H9 (cell line): ENCODE measurements at regions not wholly inside any gene's neighbourhood (a gene's known extent, or its start where the extent isn't known, plus 50 kb on each side); places are given as distances from the start of the nearest gene placed in this dataset.

Experiments
- DNase-seq: peaks from one replicate; pipeline ENCODE4 v3.0.0-alpha.2; 2017
- H2AFZ ChIP-seq: one replicate; pipeline ENCODE4 v1.6.1; 2013; ENCODE audit warnings: mild to moderate bottlenecking, low read length, control low read depth, moderate library complexity
- H2AK5ac ChIP-seq: 2 replicates; pipeline ENCODE4 v1.6.1; 2013; ENCODE audit warnings: low read length, control low read depth, mixed read lengths; ENCODE audit not compliant: insufficient read length
- H2BK120ac ChIP-seq: one replicate; pipeline ENCODE4 v1.6.1; 2013; ENCODE audit warnings: low read depth, mild to moderate bottlenecking, low read length, control low read depth, inconsistent platforms; ENCODE audit not compliant: poor library complexity, severe bottlenecking
- H2BK12ac ChIP-seq: 2 replicates; pipeline ENCODE4 v1.6.1; 2013; ENCODE audit warnings: low read length, control low read depth, mixed read lengths, low read depth; ENCODE audit not compliant: insufficient read length
- H2BK15ac ChIP-seq: 2 replicates; pipeline ENCODE4 v1.6.1; 2013; ENCODE audit warnings: low read depth, low read length, control low read depth
- H2BK20ac ChIP-seq: one replicate; pipeline ENCODE4 v1.6.1; 2013; ENCODE audit warnings: low read depth, mild to moderate bottlenecking, low read length, control low read depth, inconsistent platforms; ENCODE audit not compliant: poor library complexity, severe bottlenecking
- H2BK5ac ChIP-seq: 2 replicates; pipeline ENCODE4 v1.6.1; 2013; ENCODE audit warnings: low read length, control low read depth, mixed read lengths; ENCODE audit not compliant: insufficient read length
- H3K14ac ChIP-seq: 2 replicates; pipeline ENCODE4 v1.6.1; 2013; ENCODE audit warnings: low read length, control low read depth; ENCODE audit not compliant: insufficient read depth
- H3K18ac ChIP-seq: 2 replicates; pipeline ENCODE4 v1.6.1; 2013; ENCODE audit warnings: low read depth, mild to moderate bottlenecking, mixed read lengths, low read length, control low read depth; ENCODE audit not compliant: insufficient read length
- H3K23ac ChIP-seq: 2 replicates; pipeline ENCODE4 v1.6.1; 2013; ENCODE audit warnings: low read length, control low read depth, mixed read lengths, low read depth; ENCODE audit not compliant: insufficient read length
- H3K23me2 ChIP-seq: 2 replicates; pipeline ENCODE4 v1.6.1; 2013; ENCODE audit warnings: low read depth, mild to moderate bottlenecking, mixed read lengths, low read length, control low read depth; ENCODE audit not compliant: insufficient read length, poor library complexity, severe bottlenecking
- H3K27ac ChIP-seq: 2 replicates; pipeline ENCODE4 v1.5.1; 2013; ENCODE audit warnings: low read length, control low read depth, mixed read lengths, low read depth; ENCODE audit not compliant: insufficient read length
- H3K27me3 ChIP-seq: 2 replicates; pipeline ENCODE4 v1.6.1; 2013; ENCODE audit warnings: low read length, control low read depth, inconsistent platforms; ENCODE audit not compliant: insufficient read depth
- H3K4ac ChIP-seq: 2 replicates; pipeline ENCODE4 v1.6.1; 2013; ENCODE audit warnings: low read depth, mild to moderate bottlenecking, control low read depth, inconsistent platforms, low read length, moderate library complexity
- H3K4me1 ChIP-seq: 2 replicates; pipeline ENCODE4 v1.6.1; 2013; ENCODE audit warnings: low read length, control low read depth, inconsistent platforms; ENCODE audit not compliant: insufficient read depth
- H3K4me2 ChIP-seq: 2 replicates; pipeline ENCODE4 v1.6.1; 2013; ENCODE audit warnings: low read length, control low read depth, mixed read lengths; ENCODE audit not compliant: insufficient read length, insufficient read depth
- H3K56ac ChIP-seq: 2 replicates; pipeline ENCODE4 v1.6.1; 2013; ENCODE audit warnings: low read depth, mild to moderate bottlenecking, mixed read lengths, low read length, control low read depth; ENCODE audit not compliant: insufficient read length
- H3K79me1 ChIP-seq: 2 replicates; pipeline ENCODE4 v1.6.1; 2013; ENCODE audit warnings: low read depth, mild to moderate bottlenecking, moderate library complexity, low read length, control low read depth, inconsistent platforms; ENCODE audit not compliant: insufficient read depth, poor library complexity, severe bottlenecking
- H3K79me2 ChIP-seq: 2 replicates; pipeline ENCODE4 v1.6.1; 2013; ENCODE audit warnings: low read length, control low read depth, inconsistent platforms; ENCODE audit not compliant: insufficient read depth
- H3K9ac ChIP-seq: 2 replicates; pipeline ENCODE4 v1.6.1; 2013; ENCODE audit warnings: low read length, control low read depth, mixed read lengths; ENCODE audit not compliant: insufficient read length; ENCODE audit errors: extremely low read depth
- H3K9me3 ChIP-seq: one replicate; pipeline ENCODE4 v1.6.1; 2013; ENCODE audit warnings: low read depth, low read length, inconsistent platforms; ENCODE audit not compliant: control insufficient read depth
- H3T11ph ChIP-seq: one replicate; pipeline ENCODE4 v1.6.1; 2013; ENCODE audit warnings: mild to moderate bottlenecking, low read length, control low read depth, inconsistent platforms
- H4K20me1 ChIP-seq: one replicate; pipeline ENCODE4 v1.6.1; 2013; ENCODE audit not compliant: control insufficient read depth, insufficient read length, insufficient read depth
- H4K5ac ChIP-seq: 2 replicates; pipeline ENCODE4 v1.6.1; 2013; ENCODE audit warnings: low read depth, mild to moderate bottlenecking, mixed read lengths, low read length, control low read depth; ENCODE audit not compliant: insufficient read length
- H4K8ac ChIP-seq: replicated peaks from 2 replicates; pipeline ENCODE4 v1.6.1; 2013; ENCODE audit warnings: low read length, control low read depth, mixed read lengths, low read depth; ENCODE audit not compliant: insufficient read length
- H4K91ac ChIP-seq: 2 replicates; pipeline ENCODE4 v1.6.1; 2013; ENCODE audit warnings: low read depth, mild to moderate bottlenecking, moderate library complexity, mixed read lengths, low read length, control low read depth; ENCODE audit not compliant: insufficient read length
- H3K27ac Mint-ChIP-seq, 3 experiments: 2 replicates in 2 of 3; 3 replicates in 1 of 3; pipeline ENCODE4 v1.8.0; 2020 to 2021; ENCODE audit warnings: mixed read lengths in 3 of 3, mild to moderate bottlenecking in 1 of 3, moderate library complexity in 1 of 3
- H3K27me3 Mint-ChIP-seq: 2 replicates; pipeline ENCODE4 v1.8.0; 2021; ENCODE audit warnings: low read depth, mild to moderate bottlenecking, moderate library complexity, mixed read lengths
- H3K36me3 Mint-ChIP-seq, 3 experiments: 2 replicates in 2 of 3; 3 replicates in 1 of 3; pipeline ENCODE4 v1.8.0; 2020 to 2021; ENCODE audit warnings: low read depth in 3 of 3, mixed read lengths in 3 of 3; ENCODE audit not compliant: insufficient read depth in 1 of 3
- H3K4me1 Mint-ChIP-seq, 2 experiments: 2 replicates each; pipeline ENCODE4 v1.8.0; 2020; ENCODE audit warnings: mixed read lengths in 2 of 2
- H3K4me3 Mint-ChIP-seq, 2 experiments: 2 replicates in 1 of 2; 3 replicates in 1 of 2; pipeline ENCODE4 v1.8.0; 2020 to 2021; ENCODE audit warnings: mild to moderate bottlenecking in 2 of 2, mixed read lengths in 2 of 2, moderate library complexity in 1 of 2
- H3K9me3 Mint-ChIP-seq, 2 experiments: 2 replicates in 1 of 2; 3 replicates in 1 of 2; pipeline ENCODE4 v1.8.0; 2020; ENCODE audit warnings: mild to moderate bottlenecking in 2 of 2, mixed read lengths in 2 of 2, moderate library complexity in 1 of 2
- WGBS: extraction: QIAGEN DNeasy Blood & Tissue Kit; methylation state at CpG from one replicate; pipeline ENCODE4 v1.1.7; 2013; ENCODE audit warnings: missing lambda C conversion rate, low lambda C conversion rate, mixed read lengths; ENCODE audit not compliant: insufficient read length; ENCODE audit errors: extremely low coverage; 5-methylcytosine and 5-hydroxymethylcytosine counted together
- TF ChIP-seq, protein P1 (sequence below): fragments of 200-600 bp; sonication (generic); conservative IDR thresholded peaks from 3 replicates; pipeline ENCODE4 v1.8.0; 2021; ENCODE audit warnings: antibody characterized with exemption, mild to moderate bottlenecking

DNA sequence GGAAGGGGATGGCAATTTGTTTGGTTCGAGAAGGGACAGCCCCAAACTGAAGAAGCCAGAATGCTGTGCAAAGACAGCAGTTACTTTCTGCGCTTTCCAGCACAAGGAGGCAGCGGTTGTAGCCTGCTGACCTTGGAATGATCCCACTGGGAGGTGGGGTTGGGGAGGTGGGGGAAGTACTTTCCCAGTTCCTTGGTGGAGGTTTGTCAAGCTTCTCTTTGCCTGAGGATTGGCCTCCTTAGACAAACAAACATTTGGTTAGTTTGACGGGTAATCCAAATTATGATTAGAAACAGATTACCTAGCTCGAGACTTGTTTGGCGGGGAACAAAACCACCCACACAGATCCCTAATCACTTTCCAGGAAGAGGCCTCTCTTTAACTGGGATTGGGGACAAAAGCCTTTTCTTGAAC is 79.1 kb upstream of the EGLN3 start:
- WGBS: no CpG with 5 or more reads among the region's 6 CpGs
- H3K4me1 ChIP-seq: peaks cover 3% of the 10 kb centered on the region; the same call in 1 of the 2 replicates
- H3T11ph ChIP-seq: no peak overlapping the region
- H2BK120ac ChIP-seq: no peak overlapping the region
- H3K27me3 ChIP-seq: no peaks in the 10 kb centered on the region
- H3K14ac ChIP-seq: no peak overlapping the region
- H3K23me2 ChIP-seq: no peaks in the 10 kb centered on the region
- H2BK20ac ChIP-seq: no peak overlapping the region
- no peak overlapping the region for H2AFZ ChIP-seq
- H3K9me3 ChIP-seq: no peaks in the 10 kb centered on the region
- H2BK5ac ChIP-seq: no peak overlapping the region
- H3K9me3 Mint-ChIP-seq: peaks cover 0 to 5% of the 10 kb centered on the region in 2 experiments; a peak in 2 of 5 replicates
- peaks cover 3 to 18% of the 10 kb centered on the region in 2 experiments for H3K4me1 Mint-ChIP-seq
- H3K18ac ChIP-seq: no peak overlapping the region
- no peak overlapping the region for H2AK5ac ChIP-seq
- no peak overlapping the region for H3K4me3 Mint-ChIP-seq
- no peaks in the 10 kb centered on the region for H3K79me1 ChIP-seq
- peak; percentile 36 for DNase-seq
- H3K36me3 Mint-ChIP-seq: peaks cover 0 to 3% (median 0%) of the 10 kb centered on the region in 3 experiments; a peak in 2 of 7 replicates
- no peak overlapping the region for H4K5ac ChIP-seq
- TF ChIP-seq, protein P1, sequence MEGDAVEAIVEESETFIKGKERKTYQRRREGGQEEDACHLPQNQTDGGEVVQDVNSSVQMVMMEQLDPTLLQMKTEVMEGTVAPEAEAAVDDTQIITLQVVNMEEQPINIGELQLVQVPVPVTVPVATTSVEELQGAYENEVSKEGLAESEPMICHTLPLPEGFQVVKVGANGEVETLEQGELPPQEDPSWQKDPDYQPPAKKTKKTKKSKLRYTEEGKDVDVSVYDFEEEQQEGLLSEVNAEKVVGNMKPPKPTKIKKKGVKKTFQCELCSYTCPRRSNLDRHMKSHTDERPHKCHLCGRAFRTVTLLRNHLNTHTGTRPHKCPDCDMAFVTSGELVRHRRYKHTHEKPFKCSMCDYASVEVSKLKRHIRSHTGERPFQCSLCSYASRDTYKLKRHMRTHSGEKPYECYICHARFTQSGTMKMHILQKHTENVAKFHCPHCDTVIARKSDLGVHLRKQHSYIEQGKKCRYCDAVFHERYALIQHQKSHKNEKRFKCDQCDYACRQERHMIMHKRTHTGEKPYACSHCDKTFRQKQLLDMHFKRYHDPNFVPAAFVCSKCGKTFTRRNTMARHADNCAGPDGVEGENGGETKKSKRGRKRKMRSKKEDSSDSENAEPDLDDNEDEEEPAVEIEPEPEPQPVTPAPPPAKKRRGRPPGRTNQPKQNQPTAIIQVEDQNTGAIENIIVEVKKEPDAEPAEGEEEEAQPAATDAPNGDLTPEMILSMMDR: no peak
- no peak overlapping the region for H3K27ac ChIP-seq
- H2BK15ac ChIP-seq: no peak overlapping the region
- no peak overlapping the region for H3K56ac ChIP-seq
- H3K9ac ChIP-seq: no peak overlapping the region
- H3K23ac ChIP-seq: no peak overlapping the region
- no peaks in the 10 kb centered on the region for H4K20me1 ChIP-seq
- no peak overlapping the region for H2BK12ac ChIP-seq
- H3K27me3 Mint-ChIP-seq: no peaks in the 10 kb centered on the region; the same call in 1 of the 2 replicates
- H3K4ac ChIP-seq: no peak overlapping the region
- no peak overlapping the region; a peak in 1 of 7 replicates for H3K27ac Mint-ChIP-seq
- no peak overlapping the region for H3K4me2 ChIP-seq
- no peak overlapping the region for H4K91ac ChIP-seq
- no peaks in the 10 kb centered on the region for H3K79me2 ChIP-seq
- no peak overlapping the region for H4K8ac ChIP-seq
